Left colon (tissue), 2 donors: ENCODE measurements at regions not wholly inside any gene's neighbourhood (a gene's known extent, or its start where the extent isn't known, plus 50 kb on each side); places are given as distances from the start of the nearest gene placed in this dataset.

Experiments used
- ATAC-seq: fragments of 200-7000 bp; cut with Tn5 transposase; one replicate; pipeline ENCODE4 v1.9.1; 2020; ENCODE audit warnings: mild to moderate bottlenecking, moderate library complexity
- DNase-seq, 2 donors: peaks; one replicate each; pipeline ENCODE4 v3.0.0-alpha.2; 2020
- intact Hi-C, 2 donors: fragments of 100-400 bp; cut with DNase I in 1 of 2; cut with micrococcal nuclease in 1 of 2; formaldehyde crosslinking; loops; one replicate each; pipeline versions ENCODE4 v1.11.2 to v1.14.0; 2022; cut with DNase I, micrococcal nuclease
- donor health status: DM: no; HTN: no; CAD: no.
- donor health status: DM: yes; HTN: yes; CAD: no.

DNA sequence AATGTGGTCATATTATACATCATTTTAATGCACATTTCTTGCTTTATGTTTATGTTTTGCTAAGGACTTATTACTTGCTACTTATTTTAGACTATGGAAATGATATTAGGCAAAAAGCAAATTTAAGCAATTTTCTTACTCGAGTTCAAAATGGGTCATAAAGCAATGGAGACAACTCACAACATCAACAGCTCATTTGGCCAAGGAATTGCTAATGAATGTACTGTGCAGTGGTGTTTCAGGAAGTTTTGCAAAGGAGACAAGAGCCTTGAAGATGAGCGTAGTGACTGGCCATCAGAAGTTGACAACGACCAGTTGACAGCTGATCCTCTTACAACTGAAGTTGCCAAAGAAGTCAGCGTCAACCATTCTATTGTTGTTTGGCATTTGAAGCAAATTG lies 831.8 kb upstream of the SEL1L start:
- ATAC-seq: no peak
- intact Hi-C loops: no loop called here
- DNase-seq: no peak

DNA sequence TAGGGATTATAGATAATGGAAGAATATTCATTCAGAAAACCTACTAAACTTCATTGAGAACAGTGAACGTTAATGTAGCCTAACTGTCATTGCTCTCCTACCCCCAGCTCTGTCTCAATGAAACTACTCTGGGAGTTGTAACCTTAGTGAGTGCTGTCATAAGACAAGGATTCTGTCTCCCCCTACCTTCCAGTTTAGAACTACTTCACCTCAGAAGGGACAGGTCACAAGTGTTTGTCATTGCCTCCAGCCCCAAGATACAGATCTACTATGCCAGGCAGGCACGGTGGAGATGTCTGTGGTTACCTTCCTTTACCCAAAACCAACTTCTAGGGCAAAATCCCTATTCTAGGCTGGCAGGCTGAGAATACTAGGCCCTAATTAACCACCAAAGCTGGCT lies 833.1 kb upstream of the SEL1L start:
- ATAC-seq (no peak), DNase-seq (no peak)
- intact Hi-C loops: no loop called here

DNA sequence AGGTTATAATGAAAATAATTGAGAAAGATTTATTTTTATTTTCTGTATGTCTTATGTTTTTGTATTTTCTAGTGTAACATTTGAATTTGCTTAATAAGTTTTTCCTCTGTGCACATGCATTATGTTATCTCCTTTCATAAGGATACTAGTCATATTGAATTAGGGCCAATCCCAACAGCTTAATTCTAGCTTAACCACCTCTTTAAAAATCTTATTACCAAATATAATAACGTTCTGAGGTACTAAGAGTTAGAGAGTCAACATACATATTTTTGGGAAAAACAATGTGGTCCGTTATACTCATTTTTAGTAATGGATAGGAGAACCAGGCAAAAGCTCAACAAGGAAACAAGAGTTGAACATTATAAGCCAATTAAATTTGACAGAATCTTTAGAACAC lies 845.6 kb upstream of the SEL1L start:
- no peak for DNase-seq
- no peak for ATAC-seq
- intact Hi-C loops: no loop called here

DNA sequence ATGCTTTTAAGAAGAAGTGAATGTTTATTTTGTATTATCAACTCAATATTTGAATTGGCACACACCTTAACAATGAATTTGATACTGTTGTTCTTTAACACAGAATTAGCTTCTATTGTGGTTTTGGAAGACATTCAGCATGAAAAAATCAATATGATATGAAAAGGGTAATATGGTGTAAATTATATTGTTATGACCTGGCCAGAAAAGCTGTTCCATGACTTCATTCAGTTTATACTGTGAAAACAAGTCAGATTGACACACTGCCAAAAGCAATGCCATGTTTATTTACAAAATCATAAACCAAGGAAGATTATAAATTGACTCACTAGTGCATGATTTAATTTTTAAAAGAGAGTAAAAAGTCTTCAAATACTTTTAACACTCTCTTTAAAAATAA lies 851.4 kb upstream of the SEL1L start:
- no peak for DNase-seq
- intact Hi-C loops: no loop called here

DNA sequence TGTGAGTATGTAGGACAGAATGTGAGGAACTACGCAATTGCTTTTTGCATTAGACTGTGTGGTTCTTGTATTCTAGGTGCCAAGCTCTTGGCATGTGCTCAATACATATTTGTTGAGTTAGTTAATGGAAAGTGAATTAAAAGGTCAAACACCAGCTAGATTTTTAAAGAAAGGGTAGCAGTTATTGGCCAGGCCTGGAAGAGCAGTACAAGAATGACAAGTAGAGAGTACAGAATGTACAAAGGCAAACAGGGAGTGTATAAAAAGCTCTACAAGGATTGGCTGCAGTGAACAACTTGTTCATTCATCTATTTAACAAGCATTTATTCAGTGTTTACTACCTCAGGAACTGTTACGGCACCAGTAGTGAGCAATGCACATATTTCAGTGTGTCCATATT lies 854.0 kb upstream of the SEL1L start:
- intact Hi-C loops: no loop called here
- ATAC-seq (no peak), DNase-seq (no peak)

More for the DNA sequence above, 851.4 kb upstream of the SEL1L start:
- ATAC-seq: no peak

DNA sequence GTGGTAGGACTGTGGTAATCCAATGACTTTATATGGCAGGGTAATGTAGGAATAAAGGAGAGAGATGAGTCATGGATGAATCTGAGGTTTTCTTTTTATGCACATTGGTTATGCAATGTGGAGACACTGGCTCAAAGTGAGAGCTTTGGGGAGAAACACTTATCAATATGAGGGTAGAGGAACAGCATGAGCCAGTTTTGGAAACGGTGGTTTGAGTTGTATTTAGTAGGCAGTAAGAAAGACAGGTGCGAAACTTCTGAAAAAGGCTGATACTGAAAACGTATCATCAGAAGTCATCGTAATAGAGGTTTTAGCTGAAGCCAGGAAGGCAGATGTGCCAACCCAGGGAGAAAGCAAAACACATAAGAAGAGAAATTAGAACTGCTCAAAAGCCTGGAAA lies 854.8 kb upstream of the SEL1L start:
- intact Hi-C loops: no loop called here
- ATAC-seq (no peak), DNase-seq (no peak)

DNA sequence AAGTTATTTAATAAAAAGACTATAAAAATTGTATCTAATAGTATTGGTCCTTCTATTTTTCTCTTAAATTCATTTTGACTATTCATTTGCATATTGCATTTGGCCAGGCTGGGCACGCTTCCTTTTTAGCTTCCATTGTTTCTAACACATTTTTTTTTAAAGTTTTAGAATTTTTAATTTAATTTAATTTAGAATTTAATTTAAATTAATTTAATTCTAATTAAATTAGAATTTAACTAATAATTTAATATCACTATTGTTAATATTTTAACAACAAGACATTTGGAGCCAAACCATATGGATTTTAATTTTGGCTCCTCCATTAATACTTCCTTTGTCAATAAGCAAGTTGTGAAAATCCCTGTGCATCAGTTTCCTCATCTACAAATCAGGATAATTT lies 856.9 kb upstream of the SEL1L start:
- intact Hi-C loops: no loop called here
- ATAC-seq (no peak), DNase-seq (no peak)

DNA sequence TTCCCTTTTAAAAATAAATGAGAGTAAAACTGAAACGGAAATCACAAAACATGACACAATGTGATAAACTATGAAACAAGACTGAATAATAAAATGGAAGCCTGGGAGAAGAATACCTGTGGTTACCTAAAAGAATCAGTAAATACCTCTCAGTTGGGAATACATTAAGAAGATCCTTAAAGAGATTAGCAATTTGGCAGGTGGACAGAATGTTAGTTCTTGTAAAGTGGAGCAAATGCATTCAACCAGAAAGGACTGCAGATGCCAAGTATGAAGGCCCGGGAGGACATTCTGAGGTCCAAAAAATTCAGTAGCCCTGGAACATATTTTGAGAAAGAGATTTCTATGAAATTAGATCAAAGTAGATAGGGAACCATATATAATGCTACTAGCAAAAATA lies 861.3 kb upstream of the SEL1L start:
- intact Hi-C loops: no loop called here
- ATAC-seq (no peak), DNase-seq (no peak)

DNA sequence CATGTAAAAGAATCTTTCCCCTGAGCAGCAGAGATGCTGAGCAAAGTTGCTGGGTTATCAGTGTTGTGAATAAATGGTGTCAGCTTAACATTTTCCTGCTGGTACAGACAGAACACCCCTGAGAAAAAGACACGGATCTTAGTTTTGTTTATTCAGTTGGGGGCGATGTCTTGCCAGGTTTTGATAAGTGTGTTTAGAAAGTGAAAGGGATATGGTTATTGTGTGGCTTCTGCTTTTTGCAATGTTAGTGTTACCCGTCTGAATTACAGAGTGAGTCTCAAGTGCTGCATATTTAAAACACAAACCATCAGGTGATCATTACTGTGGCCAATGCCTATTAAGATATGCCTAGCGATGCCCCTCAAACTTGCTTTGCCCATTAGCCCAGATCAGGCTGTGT lies 864.6 kb upstream of the SEL1L start:
- DNase-seq (no peak), ATAC-seq (no peak)
- intact Hi-C loops: no loop called here

DNA sequence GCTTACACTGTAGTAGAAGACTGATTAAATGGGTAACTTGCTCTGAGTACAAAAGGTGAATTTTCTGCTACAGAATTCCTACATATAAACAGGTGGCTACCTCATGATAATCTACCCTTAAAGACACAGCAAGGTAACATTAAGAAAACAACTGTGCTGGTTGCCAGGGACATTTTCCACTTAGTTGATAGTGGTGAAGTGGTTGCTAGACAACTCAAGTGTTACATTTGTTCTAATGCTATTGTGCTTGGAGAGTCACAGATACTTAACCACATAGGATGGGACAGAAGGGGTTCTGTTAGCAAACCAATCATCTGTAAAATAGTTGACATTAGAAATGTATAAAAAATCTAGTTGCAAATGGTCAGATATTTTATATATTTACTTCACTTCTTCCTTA lies 870.3 kb upstream of the SEL1L start:
- intact Hi-C loops: no loop called here
- no peak for DNase-seq
- ATAC-seq: no peak

DNA sequence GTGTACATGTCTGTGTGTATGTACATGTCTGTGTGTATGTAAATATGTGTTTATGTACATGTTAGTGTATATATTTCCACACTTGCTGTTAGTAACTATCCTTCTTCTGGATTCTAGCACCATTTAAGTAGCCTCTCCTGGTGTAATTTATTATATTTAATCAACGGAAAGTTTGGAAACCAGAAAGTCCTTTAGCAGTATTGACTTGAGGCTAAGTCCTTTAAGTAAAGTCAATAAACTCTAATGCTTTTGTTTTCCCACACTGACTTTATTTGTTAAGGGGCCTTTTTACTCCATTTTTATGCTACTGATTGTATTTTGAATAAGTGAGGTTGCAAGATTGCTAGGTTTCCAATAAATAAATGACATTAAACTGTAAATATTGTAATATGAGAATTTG lies 876.4 kb upstream of the SEL1L start:
- ATAC-seq: no peak
- no peak for DNase-seq
- intact Hi-C loops: no loop called here

DNA sequence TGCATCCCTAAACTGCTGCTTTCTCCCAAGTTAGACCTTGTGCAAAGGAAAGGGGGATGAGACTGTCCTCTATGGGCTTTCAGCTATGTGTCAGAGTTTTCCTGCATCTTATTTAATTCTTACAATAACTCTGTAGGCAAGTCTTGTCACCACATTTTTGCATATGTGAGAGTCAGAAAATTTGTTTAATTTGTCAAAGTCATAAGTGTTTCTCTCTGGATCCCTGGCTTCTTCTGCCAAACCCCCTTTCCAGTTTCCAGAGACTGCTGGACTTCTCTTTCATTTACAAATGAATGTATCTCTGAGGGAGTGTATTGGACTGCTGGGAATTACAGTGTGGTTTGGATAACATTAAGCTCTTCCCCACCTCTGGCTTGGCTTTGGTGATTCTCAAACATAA lies 877.6 kb upstream of the SEL1L start:
- no peak for ATAC-seq
- intact Hi-C loops: no loop called here
- DNase-seq: no peak

DNA sequence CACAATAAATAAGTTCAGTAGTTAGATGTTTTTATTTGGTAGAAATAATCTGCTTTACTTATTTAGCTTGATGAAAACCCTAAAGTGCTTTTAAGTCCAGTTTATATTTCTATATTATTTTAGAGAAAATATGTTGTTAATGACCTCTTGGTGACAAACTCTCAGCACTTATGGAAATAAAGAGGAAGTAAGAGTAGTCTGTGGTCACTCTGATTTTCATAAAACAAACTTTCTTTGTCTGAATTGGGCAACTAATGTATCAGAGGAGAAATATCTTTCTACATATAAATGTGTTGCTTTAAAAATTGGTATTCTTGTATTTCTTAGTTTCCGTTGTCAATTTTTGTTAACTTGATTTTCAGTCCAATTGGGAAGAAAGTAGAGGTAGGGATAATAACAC lies 878.9 kb upstream of the SEL1L start:
- ATAC-seq (no peak), DNase-seq (no peak)
- intact Hi-C loops: no loop called here

DNA sequence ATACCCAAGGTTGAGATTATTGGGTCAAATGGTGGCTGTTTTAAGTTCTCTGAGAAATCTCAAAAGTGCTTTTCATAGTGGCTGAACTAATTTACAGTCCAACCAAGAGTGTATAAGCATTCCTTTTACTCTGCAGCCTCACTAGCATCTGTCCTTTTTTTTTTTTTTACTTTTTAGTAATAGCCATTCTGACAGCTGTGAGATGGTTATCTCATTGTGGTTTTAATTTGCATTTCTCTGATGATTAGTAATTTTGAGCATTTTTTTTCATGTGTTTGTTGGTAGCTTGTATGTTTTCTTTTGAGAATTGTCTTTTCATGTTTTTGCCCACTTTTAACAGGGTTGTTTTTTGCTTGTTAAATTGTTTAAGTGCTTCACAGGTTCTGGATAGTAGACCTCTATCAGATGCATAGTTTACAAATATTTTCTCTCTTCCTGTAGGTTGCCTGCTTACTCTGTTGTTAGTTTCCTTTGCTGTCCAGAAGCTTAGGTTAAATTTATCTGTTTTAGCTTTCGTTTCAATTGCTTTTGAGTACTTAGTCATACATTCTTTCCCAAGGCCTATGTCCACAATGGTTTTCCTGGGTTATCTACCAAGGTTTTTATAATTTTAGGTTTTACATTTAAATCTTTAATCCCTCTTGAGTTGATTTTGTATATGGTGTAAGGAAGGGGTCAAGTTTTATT lies 881.3 kb upstream of the SEL1L start:
- ATAC-seq (no peak), DNase-seq (no peak)
- intact Hi-C loops: no loop called here

DNA sequence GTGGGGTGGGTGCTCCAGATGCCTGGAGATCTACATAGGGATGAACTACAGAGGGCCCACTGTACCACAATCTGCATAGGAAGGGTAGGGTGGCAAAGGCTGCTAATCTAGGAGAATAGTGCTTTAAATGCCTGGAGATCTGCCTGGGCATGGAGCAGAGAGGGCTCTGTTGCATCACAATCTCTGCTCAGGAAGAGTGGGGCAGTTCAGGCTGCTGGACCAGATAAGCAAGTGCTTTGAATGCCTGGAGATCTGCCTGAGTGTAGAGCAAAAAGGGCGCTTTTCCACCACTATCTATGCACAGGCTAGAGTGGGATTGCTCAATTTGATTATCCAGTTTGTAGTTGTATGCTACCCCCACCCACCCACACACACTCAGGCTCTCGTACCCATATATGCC lies 886.3 kb upstream of the SEL1L start:
- intact Hi-C loops: no loop called here
- DNase-seq: no peak
- no peak for ATAC-seq

DNA sequence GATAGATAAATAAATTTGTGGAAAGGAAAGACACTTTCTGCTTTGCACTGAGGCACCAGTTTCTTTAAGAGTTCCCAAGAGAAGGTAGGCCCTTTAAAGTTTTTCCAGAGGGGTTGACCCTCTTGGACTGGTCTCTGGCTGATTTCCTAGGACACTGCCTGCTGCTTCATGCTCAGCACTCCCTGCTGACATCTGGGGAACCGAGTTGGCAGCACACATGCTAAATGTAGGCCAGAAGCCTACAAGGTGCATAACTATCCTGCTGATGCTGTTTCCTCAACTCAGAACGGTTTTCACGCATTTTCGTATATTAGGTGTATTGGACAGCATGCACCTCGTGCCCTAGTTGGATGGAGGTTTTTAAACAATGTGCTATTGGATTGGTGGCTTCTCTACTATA lies 887.2 kb upstream of the SEL1L start:
- intact Hi-C loops: no loop called here
- DNase-seq (no peak), ATAC-seq (no peak)

DNA sequence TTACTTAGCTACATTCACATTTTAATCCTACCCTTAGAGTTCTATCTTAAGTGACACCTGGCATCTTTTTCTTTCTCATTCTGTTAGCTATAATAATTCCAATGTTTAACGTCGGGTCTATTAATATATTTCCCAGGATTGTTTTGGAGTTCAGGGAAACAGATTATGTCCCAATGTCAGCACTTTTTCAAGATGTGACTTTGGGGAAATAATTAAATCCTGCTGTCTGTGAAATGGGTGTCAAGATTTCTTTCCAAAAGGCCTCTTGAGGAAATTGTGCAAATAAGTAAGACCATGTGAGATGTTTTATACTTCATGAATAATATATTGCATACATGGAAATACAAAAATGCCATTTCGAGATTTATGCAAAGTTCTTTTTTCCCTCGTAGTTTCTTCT lies 887.6 kb upstream of the SEL1L start:
- no peak for DNase-seq
- intact Hi-C loops: no loop called here
- no peak for ATAC-seq

DNA sequence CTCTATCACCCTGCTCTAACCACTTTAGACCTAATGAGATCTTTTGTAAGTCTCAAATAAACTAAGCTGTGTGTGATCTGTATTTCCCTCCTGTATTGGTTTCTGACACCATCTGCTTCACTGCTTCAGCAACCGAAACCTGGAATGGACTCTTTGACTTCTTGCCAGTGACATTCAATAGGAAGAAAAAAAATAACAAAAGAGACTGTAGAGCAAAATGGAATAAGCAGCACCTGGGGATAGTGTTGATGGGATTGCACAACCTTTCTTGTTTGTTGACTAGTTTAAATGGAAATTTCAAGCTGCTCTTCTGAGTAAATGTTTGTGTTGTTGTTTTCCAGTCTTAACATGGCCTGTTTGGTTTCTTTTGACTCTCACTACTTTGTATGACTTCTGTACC lies 888.6 kb upstream of the SEL1L start:
- intact Hi-C loops: no loop called here
- no peak for ATAC-seq

DNA sequence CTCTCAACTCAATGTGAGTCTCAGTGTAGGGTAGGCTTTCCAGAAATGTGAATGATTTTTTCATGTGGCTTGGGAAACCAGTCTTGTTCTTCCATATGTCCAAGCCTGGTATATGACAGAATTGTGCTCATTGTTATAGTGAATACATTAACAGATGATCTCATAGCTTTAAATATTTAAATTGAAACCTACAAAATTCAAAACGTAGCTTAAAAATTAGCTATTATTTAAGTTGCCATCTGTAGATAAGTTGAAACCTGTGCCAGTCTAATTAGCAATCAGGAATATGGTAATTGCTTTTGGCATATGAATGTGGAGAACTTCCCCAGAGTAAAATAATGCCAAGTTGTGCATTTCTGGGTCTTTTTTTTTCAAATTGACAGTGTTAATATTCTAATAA lies 891.6 kb upstream of the SEL1L start:
- intact Hi-C loops: no loop called here
- DNase-seq: no peak
- no peak for ATAC-seq

More for the DNA sequence above, 888.6 kb upstream of the SEL1L start:
- DNase-seq: no peak

DNA sequence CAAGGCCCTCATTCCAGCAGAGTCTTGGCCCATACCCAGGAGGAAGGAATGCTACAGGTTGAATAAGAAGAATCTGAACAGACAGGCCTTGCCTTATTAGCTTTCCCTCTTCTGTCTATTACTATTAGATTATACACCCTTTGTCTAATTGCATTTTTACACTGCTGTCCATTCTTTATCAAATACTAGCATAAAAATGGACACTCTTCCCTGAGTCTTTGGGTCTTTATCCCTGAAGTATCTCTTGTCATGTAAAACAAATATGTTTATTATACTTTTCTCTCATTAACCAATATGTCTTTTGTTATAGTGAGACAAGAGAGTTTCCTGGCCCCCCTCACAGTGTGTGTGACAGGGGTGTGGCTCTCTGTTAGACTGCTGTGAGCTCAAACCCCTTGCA lies 897.4 kb upstream of the SEL1L start:
- DNase-seq (no peak), ATAC-seq (no peak)
- intact Hi-C loops: no loop called here

DNA sequence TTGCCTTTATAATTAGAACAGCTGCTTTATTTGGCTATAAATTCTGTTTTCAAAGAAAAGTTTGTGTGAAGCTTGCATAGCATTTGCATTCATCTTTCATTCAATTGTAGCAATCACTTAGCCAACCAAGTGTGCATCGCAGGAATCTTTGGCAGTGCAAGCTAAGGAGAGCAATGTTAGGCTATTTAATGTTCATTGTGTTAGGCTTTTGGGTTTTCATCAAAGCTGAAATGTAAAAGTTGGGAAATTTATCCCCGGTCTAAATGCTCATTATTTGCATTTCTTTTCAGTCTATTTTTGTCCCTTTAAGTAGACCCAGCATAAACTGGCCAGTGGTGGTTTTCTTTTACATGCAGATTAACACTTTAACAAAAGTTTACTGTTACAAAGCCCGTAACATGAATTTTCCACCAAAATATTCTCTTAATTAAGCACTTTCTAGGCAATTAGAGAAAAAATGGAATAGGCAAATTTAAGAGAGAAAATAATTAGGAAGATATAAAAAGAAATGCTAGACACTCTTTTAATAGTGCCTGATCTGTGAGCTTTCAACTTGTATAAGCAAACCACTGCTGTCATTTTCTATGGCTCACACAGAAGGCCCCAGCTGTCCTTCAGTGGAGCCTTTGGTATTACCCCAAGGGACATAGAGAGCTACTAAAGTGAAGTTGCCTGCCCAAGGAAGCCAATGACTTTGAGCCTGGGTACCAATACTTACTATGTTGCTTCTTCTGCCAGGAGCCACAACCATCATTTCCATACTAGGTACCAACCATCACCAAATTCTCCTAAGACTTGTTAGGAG lies 898.9 kb upstream of the SEL1L start:
- DNase-seq (no peak), ATAC-seq (no peak)
- intact Hi-C loops: no loop called here
